GM18511 (cell line): ENCODE measurements at regions not wholly inside any gene's neighbourhood (a gene's known extent, or its start where the extent isn't known, plus 50 kb on each side); places are given as distances from the start of the nearest gene placed in this dataset.
"Not testable (repeated sequence)": the region's sequence is repeated elsewhere in the genome, so short reads cannot be mapped to it uniquely, and the experiment has no call there.

Source experiments
- ATAC-seq: cut with Tn5 transposase; IDR thresholded peaks from one replicate; pipeline ENCODE4 v1.9.1; 2021; ENCODE audit warnings: mild to moderate bottlenecking, moderate library complexity; ENCODE audit not compliant: unreplicated experiment

- no peak for ATAC-seq
These were observed 102.1 kb upstream of the PMCH start for GRCh38 chr12:102299731-102300130.

GRCh38 chr12:102298022-102298421 is 100.4 kb upstream of the PMCH start:
- no peak for ATAC-seq

- ATAC-seq, result no peak
These were observed 99.8 kb upstream of the PMCH start for GRCh38 chr12:102297412-102297811.

GRCh38 chr12:102294568-102294967 is 96.9 kb upstream of the PMCH start:
- ATAC-seq, result no peak

- not testable (repeated sequence) for ATAC-seq
These were observed 94.1 kb upstream of the PMCH start for GRCh38 chr12:102291498-102292440.

DNA sequence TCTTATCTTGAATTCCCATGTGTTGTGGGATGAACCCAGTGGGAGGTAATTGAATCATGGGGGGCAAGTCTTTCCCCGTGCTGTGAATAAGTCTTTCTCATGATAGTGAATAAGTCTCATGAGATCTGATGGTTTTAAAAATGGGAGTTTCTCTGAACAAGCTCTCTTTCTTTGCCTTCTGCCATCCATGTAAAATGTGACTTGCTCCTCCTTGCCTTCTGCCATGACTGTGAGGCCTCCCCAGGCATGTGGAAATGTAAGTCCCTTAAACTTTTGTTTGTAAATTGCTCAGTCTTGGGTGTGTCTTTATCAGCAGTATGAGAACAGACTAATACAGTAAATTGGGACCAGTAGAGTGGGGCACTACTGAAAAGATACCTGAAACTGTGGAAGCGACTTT is 92.1 kb upstream of the PMCH start:
- not testable (repeated sequence) for ATAC-seq

GRCh38 chr12:102281231-102281630 is 83.6 kb upstream of the PMCH start:
- ATAC-seq, result no peak

- not testable (repeated sequence) for ATAC-seq
These were observed 58.1 kb upstream of the PMCH start for GRCh38 chr12:102255687-102256086.

GRCh38 chr12:102251005-102251404 is 53.4 kb upstream of the PMCH start:
- not testable (repeated sequence) for ATAC-seq

DNA sequence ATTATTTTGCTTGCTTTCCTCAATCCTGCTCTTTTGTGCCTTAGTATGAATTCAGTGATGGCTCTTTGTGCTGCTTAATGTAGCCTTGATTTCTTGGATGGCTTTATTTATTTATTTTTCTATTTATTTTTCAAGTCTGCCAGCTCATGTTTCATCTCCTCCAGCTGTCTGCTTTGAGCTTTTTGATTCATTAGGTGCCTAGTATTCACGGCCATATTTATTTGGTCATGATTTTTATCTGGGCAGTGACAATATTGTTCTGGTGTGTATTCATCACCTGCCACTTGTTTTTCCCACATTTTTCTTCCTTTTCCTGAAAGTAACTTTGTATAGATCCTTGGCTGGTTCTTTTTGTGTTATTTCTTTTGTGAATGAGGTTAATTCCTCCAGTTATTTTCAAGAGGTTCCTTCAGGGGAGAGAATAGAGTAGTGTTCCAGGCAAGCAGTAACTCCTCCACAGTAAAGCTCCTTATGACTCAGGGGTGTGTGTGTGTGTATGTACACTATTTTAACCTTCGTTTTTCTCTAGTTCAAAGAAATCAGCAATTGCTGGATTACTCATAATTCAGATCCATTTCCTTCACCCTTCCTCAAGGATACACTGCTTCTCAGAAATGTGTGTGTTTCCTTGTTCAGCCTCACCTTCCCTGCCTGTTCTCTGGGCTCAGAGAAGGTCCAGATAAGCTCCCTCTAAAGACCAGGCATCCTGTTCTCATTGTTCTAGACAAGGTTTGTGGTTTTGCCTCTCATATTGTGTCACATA is 51.6 kb upstream of the PMCH start:
- ATAC-seq, result no peak
